ENCODE measurements at regions not wholly inside any gene's neighbourhood (a gene's known extent, or its start where the extent isn't known, plus 50 kb on each side); places are given as distances from the start of the nearest gene placed in this dataset.

DNA sequence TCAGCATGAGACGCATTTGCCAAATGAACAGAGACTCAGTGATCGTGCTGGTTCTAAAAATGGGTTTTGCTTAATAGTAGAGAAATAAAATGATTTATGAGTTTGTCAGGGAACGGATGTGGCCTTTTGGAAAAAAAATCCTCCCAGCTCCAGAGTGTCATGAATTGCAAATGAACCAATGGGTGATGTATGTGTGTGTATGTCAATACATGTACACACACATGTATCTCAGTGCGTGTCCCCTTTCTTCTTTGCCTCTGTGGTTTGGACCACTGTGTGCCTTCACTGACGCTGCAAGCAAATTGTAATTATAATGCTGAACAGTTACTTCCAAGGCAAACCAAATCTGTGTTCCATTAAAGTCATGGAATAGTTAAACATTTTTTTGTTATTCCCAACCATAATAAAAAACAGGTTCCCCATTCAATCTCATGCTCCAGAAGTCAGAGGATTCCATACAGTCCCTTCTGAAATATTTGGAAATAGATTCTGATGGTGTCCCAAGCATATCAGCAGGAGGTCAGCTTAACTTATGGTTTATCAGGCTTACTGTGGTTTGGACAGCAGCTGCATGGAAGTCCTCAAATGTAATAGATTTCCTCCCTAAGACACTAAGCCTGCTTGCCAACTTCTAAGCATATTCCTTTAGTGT lies 630.5 kb downstream of the ACTL7B start:
- no peak for DNase-seq (ENCODE audit: low spot score)
- TF ChIP-seq, protein P1, sequence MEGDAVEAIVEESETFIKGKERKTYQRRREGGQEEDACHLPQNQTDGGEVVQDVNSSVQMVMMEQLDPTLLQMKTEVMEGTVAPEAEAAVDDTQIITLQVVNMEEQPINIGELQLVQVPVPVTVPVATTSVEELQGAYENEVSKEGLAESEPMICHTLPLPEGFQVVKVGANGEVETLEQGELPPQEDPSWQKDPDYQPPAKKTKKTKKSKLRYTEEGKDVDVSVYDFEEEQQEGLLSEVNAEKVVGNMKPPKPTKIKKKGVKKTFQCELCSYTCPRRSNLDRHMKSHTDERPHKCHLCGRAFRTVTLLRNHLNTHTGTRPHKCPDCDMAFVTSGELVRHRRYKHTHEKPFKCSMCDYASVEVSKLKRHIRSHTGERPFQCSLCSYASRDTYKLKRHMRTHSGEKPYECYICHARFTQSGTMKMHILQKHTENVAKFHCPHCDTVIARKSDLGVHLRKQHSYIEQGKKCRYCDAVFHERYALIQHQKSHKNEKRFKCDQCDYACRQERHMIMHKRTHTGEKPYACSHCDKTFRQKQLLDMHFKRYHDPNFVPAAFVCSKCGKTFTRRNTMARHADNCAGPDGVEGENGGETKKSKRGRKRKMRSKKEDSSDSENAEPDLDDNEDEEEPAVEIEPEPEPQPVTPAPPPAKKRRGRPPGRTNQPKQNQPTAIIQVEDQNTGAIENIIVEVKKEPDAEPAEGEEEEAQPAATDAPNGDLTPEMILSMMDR (IDR thresholded peaks at IDR 0.05), result no peak
- Histone ChIP-seq H3K4me3 (no peak overlapping the region), H3K27ac (no peak overlapping the region)

DNA sequence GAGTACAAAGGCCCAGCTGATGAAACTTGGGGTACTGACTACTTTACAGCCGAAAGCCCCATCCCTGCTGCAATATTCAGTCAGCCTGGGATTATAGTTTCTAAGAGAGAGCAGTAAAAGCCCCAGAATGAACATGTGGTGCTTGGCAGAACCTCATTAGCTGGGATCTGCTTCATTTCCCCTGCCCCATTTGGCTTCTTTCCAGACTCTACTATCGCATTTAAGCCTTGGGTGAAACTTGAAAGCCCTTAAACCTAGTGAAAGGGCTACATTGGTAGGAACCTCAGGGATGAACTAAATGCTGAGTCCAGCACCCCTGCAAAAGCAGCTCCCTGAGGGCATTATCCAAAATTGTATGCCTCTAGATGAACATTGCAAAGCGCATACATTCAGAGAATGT lies 631.1 kb downstream of the ACTL7B start:
- no peak for DNase-seq (ENCODE audit: low spot score)
- Histone ChIP-seq H3K27ac (no peak overlapping the region), H3K4me3 (no peak overlapping the region)
- TF ChIP-seq, protein P1 (IDR thresholded peaks at IDR 0.05), result no peak

DNA sequence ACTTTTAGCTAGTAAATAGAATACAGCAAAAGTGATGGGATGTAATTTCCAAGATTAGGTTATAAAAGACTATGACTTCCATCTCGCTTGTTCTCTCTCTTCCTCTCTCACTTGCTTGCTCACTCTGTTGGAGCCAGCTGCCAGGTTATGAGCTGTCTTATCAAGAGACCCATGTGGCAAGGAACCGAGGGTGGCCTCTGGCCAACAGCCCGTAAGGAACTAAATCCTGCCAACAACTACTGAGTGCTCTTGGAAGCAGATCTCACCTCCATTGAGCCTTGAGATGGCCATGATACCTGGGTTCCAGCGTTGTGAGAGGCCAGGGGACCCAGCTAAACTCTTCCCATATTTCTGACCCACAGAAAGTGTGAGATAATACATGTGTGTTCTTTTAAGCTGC lies 636.1 kb downstream of the ACTL7B start:
- TF ChIP-seq, protein P1 (IDR thresholded peaks at IDR 0.05), result no peak
- no peak overlapping the region for H3K27ac ChIP-seq

DNA sequence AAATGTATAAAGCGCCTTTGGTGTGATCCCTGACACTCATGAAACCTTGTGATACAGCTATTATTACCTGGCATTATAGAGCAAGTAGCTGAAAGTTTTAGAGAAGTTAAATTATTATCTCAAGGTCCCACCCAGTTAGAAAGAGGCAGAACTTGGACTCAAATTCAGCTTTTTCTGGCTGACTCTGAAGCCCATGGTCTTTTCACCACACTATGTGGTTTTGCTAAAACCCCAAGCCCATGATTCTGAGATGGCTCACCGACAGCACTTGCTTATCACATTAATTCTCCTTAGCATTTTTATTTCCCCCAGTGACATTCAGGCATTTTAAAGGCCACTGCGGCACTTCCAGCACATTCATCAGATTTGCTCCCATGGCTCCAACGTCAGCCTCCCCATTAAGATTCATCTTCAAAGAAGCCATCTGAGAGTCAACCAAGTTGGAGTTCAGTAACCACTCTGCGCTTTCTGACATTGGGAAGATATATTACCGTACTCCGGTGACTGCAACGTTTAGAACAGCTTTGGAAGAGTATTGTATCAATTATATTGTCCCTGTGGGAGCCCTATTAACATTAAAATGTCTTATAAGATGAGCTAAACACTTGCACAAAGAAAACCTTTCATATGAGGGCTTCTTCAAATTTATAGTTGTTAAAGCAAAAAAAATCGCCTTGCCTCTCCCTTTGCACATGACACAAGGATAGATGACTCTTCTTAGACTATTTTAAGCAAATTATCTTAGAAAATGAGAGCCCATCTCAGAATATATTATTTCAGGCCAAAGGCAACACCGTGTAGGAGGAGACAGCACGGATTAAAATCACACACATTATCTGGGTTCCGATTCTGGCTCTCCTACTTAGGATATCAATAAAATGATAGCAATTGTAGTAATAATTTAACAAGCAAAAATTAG lies 638.1 kb downstream of the ACTL7B start:
- TF ChIP-seq, protein P1 (IDR thresholded peaks at IDR 0.05), result no peak
- H3K4me3 ChIP-seq, result no peak overlapping the region
- no peak for DNase-seq (ENCODE audit: low spot score)
- no peak overlapping the region for H3K27ac ChIP-seq

More for the DNA sequence above, 636.1 kb downstream of the ACTL7B start:
- no peak for DNase-seq (ENCODE audit: low spot score)
- H3K4me3 ChIP-seq, result no peak overlapping the region

DNA sequence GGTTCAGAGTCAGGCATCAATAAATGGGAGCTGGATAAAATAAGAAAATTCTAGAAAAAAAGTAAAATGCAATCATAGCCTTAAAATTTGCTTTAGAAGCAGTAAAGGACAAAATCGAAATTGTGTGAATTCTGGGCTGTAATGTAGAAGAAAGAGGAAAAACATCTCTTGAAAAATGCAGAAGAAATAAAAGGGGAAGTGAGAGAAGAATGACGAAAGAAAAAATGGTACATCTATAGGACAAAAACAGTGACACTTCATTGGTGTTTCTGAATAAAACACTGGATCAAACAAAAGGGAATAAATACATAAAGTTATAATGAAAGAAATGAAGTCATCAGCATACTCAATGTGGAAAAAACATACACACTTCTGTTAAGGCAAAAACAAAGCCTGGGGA lies 642.3 kb downstream of the ACTL7B start:
- TF ChIP-seq, protein P1 (IDR thresholded peaks at IDR 0.05), result no peak
- Histone ChIP-seq H3K4me3 (no peak overlapping the region), H3K27ac (no peak overlapping the region)
- DNase-seq (ENCODE audit: low spot score), result no peak

DNA sequence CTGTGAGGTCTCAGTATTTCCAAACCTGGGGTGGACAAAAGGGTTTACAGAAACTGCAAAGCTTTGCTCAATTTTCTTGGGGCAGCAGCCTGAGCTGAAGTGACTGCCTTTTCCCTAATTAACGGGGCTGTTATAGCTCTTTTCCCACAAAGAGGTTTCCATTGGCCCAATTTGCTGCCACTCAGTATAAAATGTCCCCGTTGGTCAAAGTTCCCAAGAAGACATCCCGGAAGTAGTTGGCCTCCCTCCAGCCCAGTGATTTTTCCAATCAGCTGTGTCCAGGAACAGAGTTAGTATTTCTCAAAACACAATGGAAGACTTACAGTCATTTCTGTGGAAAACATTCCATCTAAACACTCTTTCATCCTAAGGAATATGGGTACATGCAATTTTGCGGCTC lies 643.6 kb downstream of the ACTL7B start:
- no peak for DNase-seq (ENCODE audit: low spot score)
- H3K27ac ChIP-seq, result no peak overlapping the region
- H3K4me3 ChIP-seq, result no peak overlapping the region
- TF ChIP-seq, protein P1 (IDR thresholded peaks at IDR 0.05), result no peak
